Fibroblast of skin of scalp (primary cell): ENCODE measurements at regions not wholly inside any gene's neighbourhood (a gene's known extent, or its start where the extent isn't known, plus 50 kb on each side); places are given as distances from the start of the nearest gene placed in this dataset.
"Not testable (repeated sequence)": the region's sequence is repeated elsewhere in the genome, so short reads cannot be mapped to it uniquely, and the experiment has no call there.

Experiments
- DNase-seq: peaks from one replicate; pipeline ENCODE4 v3.0.0-alpha.2; 2013

- not testable (repeated sequence) for DNase-seq
Observed at GRCh38 chr21:38997843-38998175, 185.4 kb downstream of the PSMG1 start.

- no peak for DNase-seq
Observed at GRCh38 chr21:38997051-38997842, 186.0 kb downstream of the PSMG1 start.

DNA sequence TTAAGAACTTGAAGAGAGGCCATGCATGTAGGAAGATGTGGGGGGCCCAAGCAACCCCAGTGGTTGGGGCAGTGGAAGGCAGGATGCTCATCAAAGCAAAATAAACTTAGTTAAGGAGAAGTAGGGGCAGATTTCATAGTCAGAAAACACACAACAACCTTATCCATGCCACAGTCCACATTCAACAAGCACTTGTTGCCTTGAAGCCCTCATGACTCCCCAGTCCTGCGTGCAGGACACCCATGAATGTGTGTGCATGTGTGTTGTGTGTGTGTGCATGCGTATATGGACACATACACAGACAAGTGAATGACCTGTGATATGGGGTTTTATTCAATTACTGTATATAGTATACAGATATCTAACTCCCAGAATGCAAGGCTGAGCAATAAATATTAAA is 186.9 kb downstream of the PSMG1 start:
- no peak for DNase-seq

- DNase-seq: no peak
Observed at GRCh38 chr21:38995731-38996130, 187.5 kb downstream of the PSMG1 start.

DNA sequence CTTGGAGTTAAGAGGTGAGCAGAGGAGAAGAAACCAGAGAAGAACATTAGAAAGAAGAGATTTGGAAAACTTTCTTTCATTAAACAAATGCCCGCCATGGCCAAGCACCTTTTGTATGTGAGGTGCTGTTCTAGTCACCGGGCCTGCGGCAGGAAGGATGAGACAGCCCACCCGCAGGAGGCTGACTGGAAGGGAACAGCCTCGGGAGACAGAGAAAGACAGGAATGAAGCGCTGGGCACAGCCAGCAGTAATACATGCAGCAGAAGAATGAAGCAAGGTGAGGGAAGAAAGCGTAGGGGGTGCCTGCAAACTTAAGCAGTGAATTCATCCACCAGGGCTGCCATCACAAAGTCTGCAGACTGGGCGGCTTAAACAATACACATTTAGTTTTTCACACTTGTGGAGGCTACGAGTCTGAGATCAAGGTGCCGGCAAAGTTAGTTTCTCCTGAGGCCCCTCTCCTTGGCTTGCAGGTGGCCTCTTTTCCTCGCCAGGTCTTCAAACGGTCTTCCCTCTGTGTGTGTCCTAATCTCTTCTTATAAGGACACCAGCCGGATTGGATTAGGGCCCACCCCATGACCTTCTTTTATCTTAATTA is 188.1 kb downstream of the PSMG1 start:
- no peak for DNase-seq

DNA sequence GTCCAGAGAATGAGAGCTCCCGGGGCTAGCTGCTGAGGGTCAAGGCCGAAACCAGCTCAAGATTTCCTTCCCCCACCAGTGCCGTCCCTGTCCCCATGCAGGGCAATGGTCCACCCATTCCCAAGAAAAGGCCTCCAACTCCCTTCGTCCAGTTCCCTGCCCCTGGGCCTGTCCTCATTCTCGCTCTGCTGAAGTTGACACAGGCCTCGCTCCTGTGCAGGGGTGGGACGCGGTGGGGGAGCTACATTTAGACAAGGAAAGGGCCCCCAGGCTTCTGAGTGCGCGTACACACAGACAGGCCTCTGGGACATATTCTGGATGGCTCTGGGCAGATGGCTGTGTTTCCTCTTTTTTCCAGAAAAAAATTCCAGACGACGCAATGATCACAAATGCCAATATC is 188.3 kb downstream of the ETS2 start:
- DNase-seq: no peak

DNA sequence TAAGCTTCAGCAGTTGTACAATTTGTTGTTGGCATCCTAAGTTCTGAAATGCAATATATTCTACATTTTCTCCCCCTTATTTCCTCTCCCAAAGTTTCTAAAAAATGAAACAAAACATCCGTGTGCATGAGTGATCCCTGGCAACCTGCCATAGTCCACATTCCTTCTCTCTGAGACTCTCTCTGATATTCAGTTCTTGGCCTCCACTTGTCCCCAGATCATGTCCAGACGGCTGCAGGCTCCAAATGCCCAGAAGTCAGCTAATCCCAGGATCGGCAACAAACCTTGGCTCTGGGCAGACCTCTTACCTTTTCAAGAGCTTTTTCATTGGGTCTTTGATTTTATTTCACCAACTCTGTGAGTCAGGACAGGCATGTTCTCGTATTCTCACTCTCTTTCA is 187.8 kb downstream of the ETS2 start:
- DNase-seq: peak; percentile 95

- DNase-seq: no peak
Observed at GRCh38 chr21:38992737-38993136, 187.0 kb downstream of the ETS2 start.

- DNase-seq: no peak
Observed at GRCh38 chr21:38990424-38990794, 184.7 kb downstream of the ETS2 start.

- peak; percentile 97 for DNase-seq
Observed at GRCh38 chr21:38989745-38990423, 184.2 kb downstream of the ETS2 start.

- no peak for DNase-seq
Observed at GRCh38 chr21:38989379-38989744, 183.6 kb downstream of the ETS2 start.

- no peak for DNase-seq
Observed at GRCh38 chr21:38988509-38989378, 183.0 kb downstream of the ETS2 start.

- peak; percentile 60 for DNase-seq
Observed at GRCh38 chr21:38987633-38988508, 182.1 kb downstream of the ETS2 start.

DNA sequence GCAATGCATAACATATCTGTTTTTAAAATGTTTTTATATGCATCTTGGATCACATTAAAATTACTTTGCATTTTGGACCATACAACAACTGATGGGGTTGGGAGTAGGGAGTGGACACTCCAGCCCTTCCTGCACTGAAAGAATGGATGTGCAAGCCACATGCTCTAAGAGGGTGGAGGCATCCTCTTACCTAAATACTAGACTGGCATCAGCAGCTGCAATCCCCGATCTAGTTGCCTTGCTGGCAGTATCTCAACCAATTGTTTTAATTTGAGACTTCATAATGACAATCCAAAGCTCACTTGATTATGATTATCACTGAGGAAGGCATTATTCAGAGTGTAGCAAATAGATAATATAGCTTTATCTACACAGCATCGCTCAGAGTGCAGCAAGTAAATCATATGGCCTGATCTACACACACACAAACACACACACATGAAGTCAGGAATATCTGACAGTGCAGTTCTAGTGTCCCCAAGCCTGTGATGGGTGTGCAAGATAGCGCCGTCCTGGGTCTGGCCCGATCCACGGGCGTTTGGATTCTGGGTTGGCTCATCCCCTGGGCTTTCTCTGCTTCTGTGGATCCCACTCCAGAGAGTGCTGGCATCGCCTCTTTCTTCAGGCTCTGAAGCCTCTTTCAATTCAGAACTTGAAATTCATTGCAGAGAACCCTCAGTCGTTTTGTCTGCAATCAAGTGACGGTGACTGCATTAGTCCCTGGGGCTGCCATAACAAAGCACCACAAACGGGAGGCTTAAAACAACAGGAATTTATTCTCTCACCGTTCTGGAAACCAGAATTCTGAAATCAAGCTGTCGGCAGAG is 181.3 kb downstream of the ETS2 start:
- no peak for DNase-seq

- DNase-seq: no peak
Observed at GRCh38 chr21:38986406-38986805, 180.7 kb downstream of the ETS2 start.

GRCh38 chr21:38985568-38986378 is 180.0 kb downstream of the ETS2 start:
- DNase-seq: peak; percentile 98

- peak; percentile 93 for DNase-seq
Observed at GRCh38 chr21:38984982-38985567, 179.3 kb downstream of the ETS2 start.

DNA sequence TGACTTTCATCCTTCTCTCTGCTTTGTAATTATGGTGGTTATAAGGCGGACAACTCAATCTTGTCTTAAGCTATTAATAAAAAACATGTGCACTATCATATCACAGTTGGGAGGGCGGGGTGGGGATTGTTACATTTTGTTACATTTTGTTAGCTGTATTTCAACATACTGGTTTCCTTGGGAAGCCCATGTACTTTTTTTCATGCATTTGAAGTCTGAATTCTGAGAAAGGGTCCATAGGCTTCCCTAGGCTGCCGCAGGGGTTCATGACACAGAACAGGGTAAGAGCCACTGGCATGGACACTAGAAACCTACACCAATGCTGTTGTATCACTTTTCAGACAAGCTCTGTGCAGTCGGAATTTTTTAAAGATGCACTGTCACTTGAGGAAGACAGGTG is 178.8 kb downstream of the ETS2 start:
- peak; percentile 49 for DNase-seq

DNA sequence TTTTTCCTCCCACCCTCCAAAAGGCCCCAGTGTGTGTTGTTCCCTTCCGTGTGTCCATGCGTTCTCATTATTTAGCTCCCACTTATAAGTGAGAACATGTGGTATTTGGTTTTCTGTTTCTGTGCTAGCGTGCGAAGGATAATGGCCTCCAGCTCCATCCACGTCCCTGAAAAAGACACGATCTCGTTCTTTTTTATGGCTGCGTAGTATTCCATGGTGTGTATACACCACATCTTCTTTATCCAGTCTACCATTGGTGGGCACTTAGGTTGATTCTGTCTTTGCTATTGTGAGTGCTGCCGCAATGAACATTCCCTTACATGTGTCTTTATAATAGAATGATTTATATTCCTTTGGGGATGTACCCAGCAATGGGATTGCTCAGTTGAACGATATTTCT is 177.8 kb downstream of the ETS2 start:
- DNase-seq: no peak

DNA sequence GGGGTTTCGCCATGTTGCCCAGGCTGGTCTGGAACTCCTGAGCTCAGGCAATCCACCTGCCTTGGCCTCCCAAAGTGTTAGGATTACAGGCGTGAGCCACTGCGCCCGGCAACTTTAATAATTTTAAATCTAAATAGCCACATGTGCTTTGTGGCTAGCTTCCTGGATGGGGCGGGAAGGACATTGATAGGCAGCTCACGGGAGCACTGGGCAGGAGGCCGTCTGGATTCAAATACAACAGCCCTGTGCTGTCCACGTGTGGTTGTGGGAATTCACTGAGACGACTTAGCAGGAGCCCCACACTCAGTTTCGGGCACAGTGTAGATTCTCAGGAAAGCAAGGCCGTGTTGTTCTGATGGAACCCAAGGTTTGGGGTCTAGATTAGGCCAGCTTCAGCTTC is 177.1 kb downstream of the ETS2 start:
- DNase-seq: no peak
